ENCODE measurements at regions not wholly inside any gene's neighbourhood (a gene's known extent, or its start where the extent isn't known, plus 50 kb on each side); places are given as distances from the start of the nearest gene placed in this dataset.

GRCh38 chrX:84634201-84634782 lies 132.0 kb upstream of the HDX start:
- no peak for TF ChIP-seq POLR2A (IDR thresholded peaks at IDR 0.05)
- no peak for TF ChIP-seq CTCF (IDR thresholded peaks at IDR 0.05)
